ENCODE measurements at regions not wholly inside any gene's neighbourhood (a gene's known extent, or its start where the extent isn't known, plus 50 kb on each side); places are given as distances from the start of the nearest gene placed in this dataset.
A peak's percentile ranks its signal among the peaks of the same experiment; 100 is the strongest.

GRCh38 chr3:20352546-20353179 is 166.7 kb upstream of the SGO1 start:
- Histone ChIP-seq H3K4me3 (no peak overlapping the region), H3K27me3 (replicated peaks) (no peaks in the 10 kb centered on the region), H3K27ac (no peak overlapping the region), H3K4me1 (replicated peaks) (no peaks in the 10 kb centered on the region), H3K36me3 (no peaks in the 10 kb centered on the region), H3K9me3 (replicated peaks) (no peaks in the 10 kb centered on the region)
- no peak for DNase-seq (ENCODE audit: low read depth in 1 of 2, low spot score in 2 of 2)

GRCh38 chr3:20350449-20350848 is 164.4 kb upstream of the SGO1 start:
- Histone ChIP-seq H3K9me3 (replicated peaks) (no peaks in the 10 kb centered on the region; the same call in 1 of the 2 replicates), H3K27me3 (replicated peaks) (no peaks in the 10 kb centered on the region), H3K27ac (no peak overlapping the region), H3K36me3 (no peaks in the 10 kb centered on the region), H3K4me3 (no peak overlapping the region), H3K4me1 (replicated peaks) (no peaks in the 10 kb centered on the region)
- no peak for DNase-seq (ENCODE audit: low read depth in 1 of 2, low spot score in 2 of 2)

GRCh38 chr3:20346916-20347315 is 160.9 kb upstream of the SGO1 start:
- DNase-seq (ENCODE audit: low read depth in 1 of 2, low spot score in 2 of 2): no peak
- no peak overlapping the region for H3K27ac ChIP-seq
- H3K9me3 ChIP-seq (replicated peaks): no peaks in the 10 kb centered on the region; the same call in 1 of the 2 replicates
- H3K4me1 ChIP-seq (replicated peaks): no peaks in the 10 kb centered on the region
- H3K27me3 ChIP-seq (replicated peaks): no peaks in the 10 kb centered on the region
- H3K4me3 ChIP-seq: no peak overlapping the region
- H3K36me3 ChIP-seq: no peaks in the 10 kb centered on the region

- DNase-seq (ENCODE audit: low read depth in 1 of 2, low spot score in 2 of 2): no peak
- H3K4me3 ChIP-seq: no peak overlapping the region
- H3K27me3 ChIP-seq (replicated peaks): no peaks in the 10 kb centered on the region
- H3K27ac ChIP-seq: no peak overlapping the region
- H3K36me3 ChIP-seq: no peaks in the 10 kb centered on the region
- H3K9me3 ChIP-seq (replicated peaks): no peaks in the 10 kb centered on the region; the same call in 1 of the 2 replicates
- no peaks in the 10 kb centered on the region for H3K4me1 ChIP-seq (replicated peaks)
Observed at GRCh38 chr3:20346369-20346768, 160.4 kb upstream of the SGO1 start.

- Histone ChIP-seq H3K4me3 (no peak overlapping the region), H3K9me3 (replicated peaks) (no peaks in the 10 kb centered on the region; the same call in 1 of the 2 replicates), H3K27ac (no peak overlapping the region), H3K4me1 (replicated peaks) (no peaks in the 10 kb centered on the region), H3K36me3 (no peaks in the 10 kb centered on the region), H3K27me3 (replicated peaks) (no peaks in the 10 kb centered on the region)
- DNase-seq (ENCODE audit: low read depth in 1 of 2, low spot score in 2 of 2): no peak
Observed at GRCh38 chr3:20344400-20344959, 158.5 kb upstream of the SGO1 start.

- no peaks in the 10 kb centered on the region for H3K27me3 ChIP-seq (replicated peaks)
- H3K9me3 ChIP-seq (replicated peaks): no peaks in the 10 kb centered on the region; the same call in 1 of the 2 replicates
- no peak for DNase-seq (ENCODE audit: low read depth in 1 of 2, low spot score in 2 of 2)
- no peaks in the 10 kb centered on the region for H3K36me3 ChIP-seq
- H3K27ac ChIP-seq: no peak overlapping the region
- no peak overlapping the region for H3K4me3 ChIP-seq
- no peaks in the 10 kb centered on the region for H3K4me1 ChIP-seq (replicated peaks)
Observed at GRCh38 chr3:20343790-20344189, 157.8 kb upstream of the SGO1 start.

GRCh38 chr3:20340324-20340928 is 154.4 kb upstream of the SGO1 start:
- Histone ChIP-seq H3K4me1 (replicated peaks) (no peaks in the 10 kb centered on the region), H3K9me3 (replicated peaks) (no peaks in the 10 kb centered on the region), H3K4me3 (no peak overlapping the region), H3K27me3 (replicated peaks) (no peaks in the 10 kb centered on the region), H3K27ac (no peak overlapping the region), H3K36me3 (no peaks in the 10 kb centered on the region)
- DNase-seq (ENCODE audit: low read depth in 1 of 2, low spot score in 2 of 2): peak; percentile 23 to 39

- H3K9me3 ChIP-seq (replicated peaks): no peaks in the 10 kb centered on the region
- no peaks in the 10 kb centered on the region for H3K27me3 ChIP-seq (replicated peaks)
- H3K36me3 ChIP-seq: no peaks in the 10 kb centered on the region
- no peaks in the 10 kb centered on the region for H3K4me1 ChIP-seq (replicated peaks)
- no peak for DNase-seq (ENCODE audit: low read depth in 1 of 2, low spot score in 2 of 2)
- H3K4me3 ChIP-seq: no peak overlapping the region
- no peak overlapping the region for H3K27ac ChIP-seq
Observed at GRCh38 chr3:20336572-20336971, 150.6 kb upstream of the SGO1 start.

GRCh38 chr3:20334842-20335241 is 148.8 kb upstream of the SGO1 start:
- no peak for DNase-seq (ENCODE audit: low read depth in 1 of 2, low spot score in 2 of 2)
- H3K27ac ChIP-seq: no peak overlapping the region
- H3K36me3 ChIP-seq: no peaks in the 10 kb centered on the region
- no peaks in the 10 kb centered on the region for H3K4me1 ChIP-seq (replicated peaks)
- no peak overlapping the region for H3K4me3 ChIP-seq
- H3K9me3 ChIP-seq (replicated peaks): no peaks in the 10 kb centered on the region
- no peaks in the 10 kb centered on the region for H3K27me3 ChIP-seq (replicated peaks)

- H3K9me3 ChIP-seq (replicated peaks): no peaks in the 10 kb centered on the region
- H3K27me3 ChIP-seq (replicated peaks): no peaks in the 10 kb centered on the region
- no peaks in the 10 kb centered on the region for H3K36me3 ChIP-seq
- H3K4me3 ChIP-seq: no peak overlapping the region
- no peak overlapping the region for H3K27ac ChIP-seq
- H3K4me1 ChIP-seq (replicated peaks): no peaks in the 10 kb centered on the region
- no peak for DNase-seq (ENCODE audit: low read depth in 1 of 2, low spot score in 2 of 2)
Observed at GRCh38 chr3:20327889-20328288, 141.9 kb upstream of the SGO1 start.

- H3K36me3 ChIP-seq: no peaks in the 10 kb centered on the region
- no peak overlapping the region for H3K27ac ChIP-seq
- H3K4me3 ChIP-seq: no peak overlapping the region
- H3K27me3 ChIP-seq (replicated peaks): no peaks in the 10 kb centered on the region
- no peaks in the 10 kb centered on the region for H3K4me1 ChIP-seq (replicated peaks)
- no peak for DNase-seq (ENCODE audit: low read depth in 1 of 2, low spot score in 2 of 2)
- H3K9me3 ChIP-seq (replicated peaks): no peaks in the 10 kb centered on the region
Observed at GRCh38 chr3:20326541-20326940, 140.5 kb upstream of the SGO1 start.

GRCh38 chr3:20325563-20325962 is 139.6 kb upstream of the SGO1 start:
- no peak for DNase-seq (ENCODE audit: low read depth in 1 of 2, low spot score in 2 of 2)
- Histone ChIP-seq H3K4me1 (replicated peaks) (no peaks in the 10 kb centered on the region), H3K4me3 (no peak overlapping the region), H3K27ac (no peak overlapping the region), H3K9me3 (replicated peaks) (no peaks in the 10 kb centered on the region), H3K36me3 (no peaks in the 10 kb centered on the region), H3K27me3 (replicated peaks) (no peaks in the 10 kb centered on the region)

- Histone ChIP-seq H3K27me3 (replicated peaks) (no peaks in the 10 kb centered on the region), H3K4me3 (no peak overlapping the region), H3K27ac (no peak overlapping the region), H3K4me1 (replicated peaks) (no peaks in the 10 kb centered on the region), H3K9me3 (replicated peaks) (no peaks in the 10 kb centered on the region), H3K36me3 (no peaks in the 10 kb centered on the region)
- no peak for DNase-seq (ENCODE audit: low read depth in 1 of 2, low spot score in 2 of 2)
Observed at GRCh38 chr3:20324664-20325478, 138.9 kb upstream of the SGO1 start.

Data from SJSA1 (cell line).